ENCODE measurements at regions not wholly inside any gene's neighbourhood (a gene's known extent, or its start where the extent isn't known, plus 50 kb on each side); places are given as distances from the start of the nearest gene placed in this dataset.

DNA sequence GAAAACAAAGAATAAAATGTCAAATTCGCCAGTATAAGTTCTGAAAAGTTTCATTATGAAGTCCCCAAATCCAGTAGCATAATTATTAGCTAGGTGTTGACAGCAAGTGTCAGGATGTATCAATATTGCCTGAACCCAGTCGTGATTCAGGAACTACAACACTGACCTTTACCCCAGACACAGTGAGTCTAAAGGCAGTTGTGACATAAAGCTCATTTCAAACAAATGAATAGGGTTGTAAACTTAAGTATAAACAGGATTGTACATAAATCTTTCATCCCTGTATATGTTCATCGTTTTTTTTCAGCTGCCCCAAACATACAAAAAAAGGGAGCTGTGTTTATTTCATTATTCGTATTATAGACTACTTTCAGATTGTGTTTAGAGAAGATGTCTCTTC lies 385.7 kb downstream of the PLK2 start:
- H3K4me1 ChIP-seq, result peaks cover 0 to 24% (median 13%) of the 10 kb centered on the region in 4 donors
- intact Hi-C loops (cut with DNase I; ENCODE audit: low total_unique reads), result no loop called here
- DNase-seq, result no peak
- no peaks in the 10 kb centered on the region for H3K9me3 ChIP-seq
- no peak overlapping the region for H3K27ac ChIP-seq
- H3K36me3 ChIP-seq, result no peaks in the 10 kb centered on the region
- H3K27me3 ChIP-seq, result no peaks in the 10 kb centered on the region
- no peak overlapping the region for H3K4me3 ChIP-seq
- TF ChIP-seq, protein P1, sequence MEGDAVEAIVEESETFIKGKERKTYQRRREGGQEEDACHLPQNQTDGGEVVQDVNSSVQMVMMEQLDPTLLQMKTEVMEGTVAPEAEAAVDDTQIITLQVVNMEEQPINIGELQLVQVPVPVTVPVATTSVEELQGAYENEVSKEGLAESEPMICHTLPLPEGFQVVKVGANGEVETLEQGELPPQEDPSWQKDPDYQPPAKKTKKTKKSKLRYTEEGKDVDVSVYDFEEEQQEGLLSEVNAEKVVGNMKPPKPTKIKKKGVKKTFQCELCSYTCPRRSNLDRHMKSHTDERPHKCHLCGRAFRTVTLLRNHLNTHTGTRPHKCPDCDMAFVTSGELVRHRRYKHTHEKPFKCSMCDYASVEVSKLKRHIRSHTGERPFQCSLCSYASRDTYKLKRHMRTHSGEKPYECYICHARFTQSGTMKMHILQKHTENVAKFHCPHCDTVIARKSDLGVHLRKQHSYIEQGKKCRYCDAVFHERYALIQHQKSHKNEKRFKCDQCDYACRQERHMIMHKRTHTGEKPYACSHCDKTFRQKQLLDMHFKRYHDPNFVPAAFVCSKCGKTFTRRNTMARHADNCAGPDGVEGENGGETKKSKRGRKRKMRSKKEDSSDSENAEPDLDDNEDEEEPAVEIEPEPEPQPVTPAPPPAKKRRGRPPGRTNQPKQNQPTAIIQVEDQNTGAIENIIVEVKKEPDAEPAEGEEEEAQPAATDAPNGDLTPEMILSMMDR (IDR thresholded peaks at IDR 0.05), result no peak

DNA sequence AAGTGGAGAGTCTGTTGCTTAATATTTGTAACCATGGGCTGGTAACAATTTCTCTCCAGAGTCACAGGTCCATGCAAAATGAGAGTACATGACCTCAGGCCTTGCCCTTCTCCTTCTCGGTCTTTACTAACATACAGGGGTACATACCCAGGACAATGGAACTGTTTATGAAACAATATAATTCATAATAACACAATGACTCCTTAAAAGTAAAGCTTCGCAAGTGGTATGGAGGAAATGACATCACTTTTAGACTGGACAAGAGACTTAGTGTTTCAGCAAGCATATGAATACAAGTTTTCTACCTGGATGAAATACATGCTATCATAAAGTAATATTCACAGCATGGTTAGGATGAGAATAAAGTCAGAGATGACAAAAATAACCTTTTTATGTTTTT lies 386.6 kb downstream of the PLK2 start:
- Histone ChIP-seq H3K36me3 (no peaks in the 10 kb centered on the region), H3K27me3 (no peaks in the 10 kb centered on the region), H3K4me1 (peaks cover 0 to 18% (median 7%) of the 10 kb centered on the region in 4 donors), H3K4me3 (no peak overlapping the region), H3K9me3 (no peaks in the 10 kb centered on the region), H3K27ac (no peak overlapping the region)
- intact Hi-C loops (cut with DNase I; ENCODE audit: low total_unique reads), result no loop called here
- TF ChIP-seq, protein P1 (IDR thresholded peaks at IDR 0.05), result no peak
- no peak for DNase-seq

GRCh38 chr5:58072300-58072965 lies 387.5 kb downstream of the PLK2 start:
- TF ChIP-seq, protein P1 (IDR thresholded peaks at IDR 0.05), result no peak
- H3K4me3 ChIP-seq, result no peak overlapping the region
- intact Hi-C loops (cut with DNase I; ENCODE audit: low total_unique reads), result no loop called here
- H3K9me3 ChIP-seq, result no peaks in the 10 kb centered on the region
- no peak overlapping the region for H3K27ac ChIP-seq
- no peaks in the 10 kb centered on the region for H3K27me3 ChIP-seq
- DNase-seq, result no peak
- H3K36me3 ChIP-seq, result no peaks in the 10 kb centered on the region
- peaks cover 0 to 10% (median 0%) of the 10 kb centered on the region in 4 donors for H3K4me1 ChIP-seq

- H3K4me3 ChIP-seq, result no peak overlapping the region
- no peaks in the 10 kb centered on the region for H3K9me3 ChIP-seq
- H3K27ac ChIP-seq, result no peak overlapping the region
- peaks cover 0 to 7% (median 0%) of the 10 kb centered on the region in 4 donors for H3K4me1 ChIP-seq
- DNase-seq, result no peak
- H3K36me3 ChIP-seq, result no peaks in the 10 kb centered on the region
- TF ChIP-seq, protein P1 (IDR thresholded peaks at IDR 0.05), result no peak
- intact Hi-C loops (cut with DNase I; ENCODE audit: low total_unique reads), result no loop called here
- H3K27me3 ChIP-seq, result no peaks in the 10 kb centered on the region
These were observed 388.3 kb downstream of the PLK2 start for GRCh38 chr5:58071566-58071965.

GRCh38 chr5:58069846-58070245 lies 390.0 kb downstream of the PLK2 start:
- no peaks in the 10 kb centered on the region for H3K36me3 ChIP-seq
- H3K9me3 ChIP-seq, result no peaks in the 10 kb centered on the region
- H3K4me1 ChIP-seq, result peaks cover 0 to 7% (median 0%) of the 10 kb centered on the region in 4 donors
- TF ChIP-seq, protein P1 (IDR thresholded peaks at IDR 0.05), result no peak
- H3K27ac ChIP-seq, result no peak overlapping the region
- intact Hi-C loops (cut with DNase I; ENCODE audit: low total_unique reads), result no loop called here
- H3K27me3 ChIP-seq, result no peaks in the 10 kb centered on the region
- DNase-seq, result no peak
- H3K4me3 ChIP-seq, result no peak overlapping the region

All from tibial artery (tissue), 4 donors.